Kasumi-1 (cell line): ENCODE measurements at regions not wholly inside any gene's neighbourhood (a gene's known extent, or its start where the extent isn't known, plus 50 kb on each side); places are given as distances from the start of the nearest gene placed in this dataset.
A peak's percentile ranks its signal among the peaks of the same experiment; 100 is the strongest.

Source experiments
- DNase-seq, 2 experiments: peaks; one replicate each; lab custom pipeline; 2025; lab: John Stamatoyannopoulos, UW

- DNase-seq, result no peak
Observed at GRCh38 chr17:36756695-36757094, 155.3 kb downstream of the MRM1 start.

- DNase-seq, result no peak
Observed at GRCh38 chr17:36760425-36760824, 159.0 kb downstream of the MRM1 start.

- DNase-seq, result no peak
Observed at GRCh38 chr17:36761203-36761950, 160.0 kb downstream of the MRM1 start.

DNA sequence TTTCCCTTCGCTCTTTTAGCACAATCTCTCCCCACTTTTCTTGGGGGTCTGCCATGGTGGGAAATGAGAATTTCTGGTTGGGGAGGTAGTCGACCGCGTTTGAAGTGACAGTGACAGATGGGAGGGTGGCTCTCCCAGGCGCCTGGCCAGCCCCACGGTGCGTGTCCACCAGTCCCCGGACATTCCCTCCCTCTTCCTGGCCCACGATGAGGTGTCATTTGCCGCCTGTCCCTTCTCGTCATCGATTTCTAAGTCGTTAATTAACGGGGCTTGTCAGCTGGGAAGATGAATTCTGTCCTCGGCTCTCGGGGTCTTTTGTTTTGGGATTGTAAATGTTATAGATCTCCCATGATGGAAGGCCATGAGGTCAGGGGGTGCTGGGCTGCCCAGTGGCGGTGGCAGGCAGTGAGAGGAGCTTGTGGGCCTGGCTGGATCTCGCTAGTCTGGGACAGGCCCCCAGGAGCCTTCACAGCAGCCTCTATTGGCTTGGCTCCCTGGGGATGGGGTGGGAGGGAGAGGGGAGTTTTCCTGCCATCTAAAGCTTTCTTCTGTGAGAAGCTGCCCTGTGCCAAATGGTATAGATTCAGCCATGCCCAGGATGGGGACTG lies 164.2 kb downstream of the MRM1 start:
- no peak for DNase-seq

DNA sequence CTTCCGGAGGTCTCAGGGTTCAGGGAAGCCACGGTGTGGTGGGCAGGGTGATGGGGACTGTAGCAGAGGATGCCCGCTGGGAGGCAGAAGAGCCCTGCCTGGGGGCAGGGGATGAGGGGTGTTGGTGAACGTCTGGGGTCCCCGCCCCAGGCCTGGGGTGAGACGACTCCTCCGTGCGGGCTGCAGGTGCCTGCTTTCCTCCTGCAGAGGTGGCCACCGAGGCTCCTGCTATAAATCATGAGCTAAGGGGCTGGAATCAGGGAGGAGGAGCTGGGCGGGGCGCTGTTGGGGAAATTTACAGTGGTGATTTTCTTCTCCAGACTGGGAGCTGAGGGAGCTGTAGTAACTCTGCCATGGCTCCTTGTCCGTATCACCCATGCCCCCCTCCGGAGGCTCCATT lies 167.0 kb downstream of the MRM1 start:
- DNase-seq, result no peak

DNA sequence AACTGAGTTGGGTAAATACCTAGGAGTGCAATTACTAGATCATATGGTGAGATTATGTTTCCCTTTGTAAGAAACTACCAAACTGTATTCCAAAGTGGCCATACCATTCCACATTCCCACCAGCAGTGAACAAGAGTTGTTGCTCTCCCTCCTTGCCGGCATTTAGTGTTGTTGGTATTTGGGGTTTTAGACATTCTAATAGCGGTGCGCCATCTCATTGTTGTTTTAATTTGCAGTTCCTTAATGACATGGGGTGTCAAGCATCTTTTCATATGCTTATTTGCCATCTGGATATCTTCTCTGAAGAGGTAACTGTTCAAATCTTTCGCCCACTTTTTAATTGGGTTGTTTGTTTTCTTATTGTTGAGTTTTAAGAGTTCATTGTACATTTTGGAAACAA lies 164.2 kb upstream of the LHX1 start:
- no peak for DNase-seq

- peak in 1 of 2 experiments; percentile 1 for DNase-seq
Observed at GRCh38 chr17:36777118-36777517, 160.2 kb upstream of the LHX1 start.

DNA sequence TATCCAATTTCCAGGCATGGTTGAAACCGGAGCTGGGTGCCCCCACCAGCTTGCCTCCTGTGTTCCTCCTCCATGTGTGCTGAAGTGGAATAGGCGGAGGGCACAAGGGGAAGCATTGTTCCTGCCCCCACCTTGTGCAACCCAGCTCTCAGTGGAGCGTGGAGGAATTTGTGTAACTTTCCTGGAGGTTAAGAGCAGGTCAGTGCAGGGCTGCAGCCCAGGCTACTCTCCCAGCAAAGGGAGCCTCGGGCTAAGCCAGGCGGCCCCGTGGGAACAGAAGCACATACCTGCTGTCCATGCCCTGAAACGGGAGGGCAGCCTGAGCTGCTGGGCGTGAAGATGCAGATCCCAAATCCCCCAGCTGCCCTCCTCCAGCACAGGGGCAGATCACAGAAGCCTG lies 158.8 kb upstream of the LHX1 start:
- DNase-seq, result no peak

DNA sequence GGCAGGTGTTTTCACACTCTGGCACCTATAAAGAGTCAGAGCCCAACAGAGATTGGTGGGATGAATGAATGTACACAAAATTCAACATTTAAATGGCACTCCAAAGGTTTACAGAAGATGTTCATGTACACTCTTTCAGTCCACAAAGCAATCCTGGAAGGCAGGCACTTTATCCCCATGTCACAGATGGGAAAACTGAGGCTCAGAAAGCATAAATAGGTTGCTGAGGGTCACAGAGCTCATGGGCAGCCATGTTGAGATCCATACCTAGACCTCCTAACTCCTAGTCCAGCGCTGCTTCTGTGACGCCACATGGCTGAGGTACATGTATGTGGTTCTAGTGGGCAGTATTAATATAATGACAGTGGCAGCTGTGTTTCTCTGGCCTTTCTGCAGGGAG lies 157.7 kb upstream of the LHX1 start:
- no peak for DNase-seq

DNA sequence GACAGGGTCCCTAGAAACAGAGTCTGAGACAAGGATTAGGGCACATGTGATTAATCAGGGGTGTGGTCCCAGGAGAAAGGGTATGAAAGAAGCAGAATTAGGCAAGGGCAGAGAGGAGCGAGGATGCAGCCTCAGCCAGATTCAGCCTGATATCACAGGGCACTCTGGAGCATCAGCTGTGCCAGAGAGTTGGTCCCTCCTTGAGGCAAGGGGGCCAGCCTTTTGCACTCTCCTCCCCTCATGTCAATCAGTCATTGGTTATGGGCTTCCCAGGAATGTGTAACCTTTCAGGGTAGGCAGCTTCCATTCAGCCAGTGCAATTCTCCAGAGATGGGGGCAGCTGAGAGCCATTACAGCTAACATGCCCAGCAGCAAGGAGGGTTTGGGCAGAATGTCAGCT lies 152.6 kb upstream of the LHX1 start:
- DNase-seq, result no peak

- no peak for DNase-seq
Observed at GRCh38 chr17:36786867-36787266, 150.4 kb upstream of the LHX1 start.

DNA sequence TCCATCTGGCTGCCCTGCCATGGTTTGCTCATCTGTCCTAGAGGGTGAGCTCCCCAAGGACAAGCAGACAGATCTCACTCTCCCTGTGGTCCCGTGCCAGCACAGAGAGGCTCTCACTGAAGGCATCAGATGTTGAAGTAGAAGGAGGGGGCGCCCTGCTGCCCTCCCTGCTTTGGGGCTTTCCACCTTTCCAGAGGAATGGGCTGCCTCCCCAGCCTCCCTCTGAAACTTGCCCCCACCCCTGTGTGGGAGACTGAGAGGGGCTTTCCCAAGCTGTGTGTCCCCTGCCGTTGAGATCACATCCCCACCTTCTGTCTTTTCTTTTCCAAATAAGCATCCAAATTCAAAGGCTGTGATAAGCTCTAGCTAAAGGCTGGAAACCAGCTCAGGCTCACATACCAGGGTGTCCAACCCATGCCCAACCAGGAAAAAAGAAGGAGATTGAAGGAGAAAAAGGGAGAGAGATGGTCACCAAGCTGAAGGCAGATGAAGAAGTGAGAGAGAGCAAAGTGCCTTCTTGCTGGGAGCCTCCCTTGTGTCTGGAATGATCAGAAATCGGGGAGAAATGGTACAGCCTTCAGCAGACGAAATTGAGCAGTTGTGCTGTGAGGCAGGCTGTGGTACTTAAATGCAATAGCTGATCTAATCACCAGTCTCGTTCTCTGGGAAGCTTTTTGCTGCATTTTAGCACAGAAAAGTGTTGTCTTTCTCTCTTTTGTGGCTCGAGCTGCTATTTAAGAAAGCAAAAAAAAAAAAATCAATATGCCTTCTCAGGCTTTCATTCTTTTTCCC lies 145.9 kb upstream of the LHX1 start:
- DNase-seq, result no peak

DNA sequence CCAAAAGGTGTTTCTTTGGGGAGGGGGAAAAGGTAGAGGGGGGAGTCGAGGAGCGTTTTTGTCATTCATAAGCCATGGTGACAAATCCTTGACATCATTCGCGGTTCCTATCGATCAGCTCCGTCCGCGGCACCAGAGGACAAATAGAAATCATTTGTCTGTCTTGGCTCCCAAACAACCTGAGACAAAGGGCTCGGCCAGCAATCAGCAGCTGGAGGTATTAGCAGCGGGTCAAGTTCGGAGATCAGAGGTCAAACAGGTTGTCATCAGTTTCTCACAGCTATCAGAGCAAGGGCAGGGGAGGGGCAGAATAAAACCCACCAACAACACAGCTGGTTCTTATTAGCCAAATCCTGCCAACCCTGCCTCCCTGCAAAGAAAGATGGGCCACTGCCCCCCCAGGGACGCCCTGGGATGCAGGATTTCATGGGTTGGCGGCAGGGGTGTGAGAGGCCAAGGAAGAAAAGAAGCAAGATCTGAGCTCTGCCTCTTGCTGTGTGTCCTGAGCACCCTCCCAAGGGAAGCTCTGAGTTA lies 145.3 kb upstream of the LHX1 start:
- DNase-seq, result no peak

DNA sequence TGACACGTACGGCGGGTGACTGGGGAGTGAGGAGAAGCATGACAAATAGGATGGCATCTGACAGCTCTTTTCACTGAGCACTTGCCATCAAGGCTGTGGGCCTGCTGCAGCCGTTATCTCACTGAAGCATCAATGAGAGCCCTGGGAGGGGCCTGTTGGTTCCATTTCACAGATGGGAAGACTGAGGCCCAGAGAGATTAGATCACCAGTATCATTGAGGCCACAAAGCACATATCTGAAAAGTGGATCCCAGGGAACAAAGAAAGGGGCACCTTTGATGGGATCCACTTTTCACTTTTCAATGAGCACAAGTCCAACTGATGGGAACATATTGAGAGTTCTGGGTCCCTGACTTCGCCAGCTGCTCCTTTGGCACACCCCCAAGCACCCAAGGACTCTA lies 144.4 kb upstream of the LHX1 start:
- no peak for DNase-seq

DNA sequence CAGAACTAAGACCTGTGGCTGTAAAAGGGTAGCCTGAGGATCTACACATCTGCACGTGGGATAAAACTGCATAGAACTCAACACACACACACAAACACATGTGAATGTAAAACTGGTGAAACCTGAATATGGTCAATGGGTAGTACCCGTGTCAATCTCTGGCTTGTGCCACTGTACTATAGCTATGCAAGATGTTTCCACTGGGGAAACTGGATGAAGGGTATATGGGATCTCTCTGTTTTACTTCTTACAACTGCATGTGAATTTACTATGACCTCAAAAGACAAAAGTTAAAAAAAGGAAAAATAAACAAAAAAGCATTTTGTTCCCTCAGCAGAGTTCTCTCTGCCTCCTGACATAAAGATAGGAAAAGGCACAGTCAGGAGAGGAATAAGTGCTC lies 143.3 kb upstream of the LHX1 start:
- DNase-seq, result no peak

DNA sequence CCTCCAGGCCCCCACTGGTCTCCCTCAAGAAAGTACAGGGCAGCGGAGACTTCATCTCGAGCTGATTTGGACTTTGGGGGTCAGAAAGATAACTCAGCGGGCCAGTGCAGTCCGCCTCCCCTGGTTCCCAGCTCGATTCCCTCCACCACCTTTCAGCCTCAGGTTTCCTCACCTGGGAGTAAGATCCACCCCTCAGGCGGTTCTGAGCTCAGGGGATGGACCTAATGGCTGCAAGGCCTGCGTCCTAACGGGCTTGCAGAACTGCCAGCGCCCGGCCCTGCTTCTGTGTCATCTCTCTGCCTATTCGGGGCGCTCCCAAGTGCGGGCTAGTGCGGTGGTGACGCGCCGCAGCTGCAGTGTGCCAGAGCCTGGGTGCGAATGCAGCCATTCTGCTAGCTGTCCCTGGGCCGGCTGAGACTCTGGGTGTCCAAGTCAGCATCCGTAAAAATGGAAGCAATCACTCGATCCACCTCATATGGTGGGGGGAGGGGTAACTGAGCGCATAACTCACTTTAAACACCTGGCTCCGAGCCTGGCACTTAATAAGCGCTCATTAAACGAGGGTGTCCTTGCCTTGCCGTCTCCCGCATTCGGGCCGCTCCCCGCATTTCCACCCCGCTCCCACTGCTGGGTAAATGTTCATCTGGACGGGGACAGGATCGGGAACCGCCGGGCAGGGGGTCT lies 129.6 kb upstream of the LHX1 start:
- no peak for DNase-seq

DNA sequence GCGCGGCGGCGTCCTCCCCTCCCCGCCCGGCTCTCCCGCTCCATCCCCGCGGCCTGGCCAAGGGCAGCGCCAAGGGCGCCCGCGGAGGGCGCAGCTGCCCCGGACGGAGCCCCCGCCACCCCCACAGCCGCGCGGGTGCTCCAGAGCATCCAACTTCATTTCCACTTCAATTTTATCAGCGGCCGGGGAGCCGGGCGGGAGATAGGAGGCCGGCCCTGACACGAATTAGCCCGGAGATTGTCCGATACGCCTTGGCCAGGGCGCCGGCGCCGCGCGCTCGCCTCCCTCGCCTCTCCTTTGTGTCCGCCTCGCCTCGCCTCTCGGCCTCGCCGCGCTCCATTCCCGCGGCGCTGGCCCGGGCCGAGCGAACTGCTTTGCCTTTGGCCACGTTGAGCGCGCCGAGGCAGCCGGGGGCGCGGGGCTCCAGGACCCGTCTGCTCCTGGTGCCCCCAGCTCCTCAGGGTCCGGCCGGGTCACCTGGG lies 129.1 kb upstream of the LHX1 start:
- DNase-seq, result no peak

GRCh38 chr17:36812762-36813161 lies 124.5 kb upstream of the LHX1 start:
- no peak for DNase-seq

- no peak for DNase-seq
Observed at GRCh38 chr17:36813357-36813756, 123.9 kb upstream of the LHX1 start.

DNA sequence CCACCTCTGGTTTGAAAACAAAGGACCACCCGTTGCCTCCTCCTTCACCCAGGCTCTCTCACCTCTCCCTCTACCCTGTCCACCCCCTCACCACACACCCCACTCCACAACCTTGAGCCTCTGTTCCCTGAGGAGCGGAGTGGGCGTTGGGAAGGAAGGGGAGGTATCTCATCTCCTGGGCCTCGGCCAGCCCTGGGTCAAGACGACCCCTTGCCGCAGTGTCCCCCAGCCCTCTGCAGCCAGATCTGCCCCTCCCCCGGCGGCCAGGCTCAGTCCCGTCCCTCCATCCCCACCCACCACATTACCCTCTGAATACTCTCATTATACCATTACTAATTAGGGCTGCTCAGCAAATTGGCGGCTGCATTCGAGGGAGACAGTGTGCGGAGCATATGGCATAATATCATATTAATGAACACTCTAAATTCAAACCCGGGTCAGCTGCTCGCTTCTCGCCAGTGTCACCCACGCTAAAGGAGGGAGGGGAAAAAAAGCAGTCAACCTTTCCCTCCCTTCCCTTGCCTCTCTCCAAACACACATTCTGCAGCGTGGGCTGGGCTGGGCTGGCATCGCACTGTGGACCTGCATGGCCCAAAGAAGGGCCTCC lies 123.2 kb upstream of the LHX1 start:
- no peak for DNase-seq

GRCh38 chr17:36814958-36815357 lies 122.3 kb upstream of the LHX1 start:
- no peak for DNase-seq
